HG03565 (cell line): ENCODE measurements at regions not wholly inside any gene's neighbourhood (a gene's known extent, or its start where the extent isn't known, plus 50 kb on each side); places are given as distances from the start of the nearest gene placed in this dataset.

ENCODE experiments used
- ATAC-seq: cut with Tn5 transposase; IDR thresholded peaks from one replicate; pipeline ENCODE4 v1.9.1; 2021; ENCODE audit warnings: mild to moderate bottlenecking, moderate library complexity; ENCODE audit not compliant: unreplicated experiment

DNA sequence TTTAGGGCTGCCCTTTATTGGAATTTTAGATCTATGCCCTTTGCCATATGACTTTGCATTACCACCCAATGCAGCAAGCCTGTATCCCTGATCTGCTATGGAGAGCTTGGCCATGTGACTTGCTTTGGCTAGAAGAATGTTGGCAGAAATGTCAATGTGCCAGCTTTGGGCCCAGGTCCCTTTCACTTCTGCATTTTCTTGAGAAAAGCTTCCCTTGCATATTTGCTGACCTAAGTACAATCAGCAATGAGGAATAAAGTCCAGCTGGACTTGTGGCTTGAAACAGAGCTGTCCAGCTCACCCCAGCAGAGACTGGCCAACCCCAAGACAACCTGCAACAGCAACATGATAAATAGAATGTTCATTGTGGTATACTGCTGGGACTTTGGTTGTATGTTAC, 135.9 kb downstream of the PAH start:
- ATAC-seq = no peak

GRCh38 chr12:102776041-102776440, 141.0 kb downstream of the PAH start:
- no peak for ATAC-seq

GRCh38 chr12:102769323-102769916, 147.6 kb downstream of the PAH start:
- ATAC-seq = no peak

- no peak for ATAC-seq
Observed at GRCh38 chr12:102766961-102767360, 150.1 kb downstream of the PAH start.

GRCh38 chr12:102765736-102766135, 151.3 kb downstream of the PAH start:
- ATAC-seq = no peak

GRCh38 chr12:102763471-102763870, 153.6 kb downstream of the PAH start:
- ATAC-seq = no peak

DNA sequence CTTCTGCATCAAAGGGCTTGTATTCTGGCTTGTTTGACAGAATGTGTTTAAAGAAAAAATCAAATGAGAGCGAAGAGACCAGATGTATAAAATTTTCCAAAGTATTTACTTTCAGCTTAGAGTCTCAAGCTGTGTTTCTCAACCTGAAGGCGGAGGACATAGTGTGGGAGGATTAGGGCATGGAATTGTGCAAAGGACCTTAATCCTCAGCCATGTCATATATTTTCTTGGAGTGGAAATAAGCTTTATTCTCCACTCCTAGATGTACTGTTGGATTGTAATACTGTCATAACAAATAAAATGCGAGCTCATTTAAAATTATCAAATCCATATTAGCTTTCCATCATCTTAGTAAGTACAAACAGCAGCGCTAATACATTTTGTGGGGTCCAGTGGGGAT, 154.0 kb downstream of the PAH start:
- ATAC-seq = no peak

- ATAC-seq = no peak
Observed at GRCh38 chr12:102760322-102760721, 156.7 kb downstream of the PAH start.

DNA sequence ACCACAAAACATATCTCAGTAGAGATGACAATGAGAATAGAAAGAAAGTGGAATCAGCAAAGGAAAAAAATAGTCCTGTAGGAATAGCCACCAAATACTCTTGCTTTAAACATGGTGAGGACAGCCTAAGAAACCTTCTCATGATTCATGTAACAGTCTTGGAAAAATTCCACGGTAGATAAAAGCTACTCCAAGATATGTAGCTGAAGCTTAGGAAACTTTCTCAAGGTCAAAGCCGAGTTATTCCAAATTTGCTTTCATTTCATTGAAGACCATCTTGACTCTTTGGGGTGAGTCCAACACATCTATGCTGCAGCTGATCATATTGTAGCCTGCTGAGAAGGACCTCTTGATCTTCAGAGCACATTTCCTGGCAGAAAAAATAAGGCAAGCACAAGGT, 157.6 kb downstream of the PAH start:
- no peak for ATAC-seq

- ATAC-seq = no peak
Observed at GRCh38 chr12:102757882-102758226, 159.2 kb downstream of the PAH start.

DNA sequence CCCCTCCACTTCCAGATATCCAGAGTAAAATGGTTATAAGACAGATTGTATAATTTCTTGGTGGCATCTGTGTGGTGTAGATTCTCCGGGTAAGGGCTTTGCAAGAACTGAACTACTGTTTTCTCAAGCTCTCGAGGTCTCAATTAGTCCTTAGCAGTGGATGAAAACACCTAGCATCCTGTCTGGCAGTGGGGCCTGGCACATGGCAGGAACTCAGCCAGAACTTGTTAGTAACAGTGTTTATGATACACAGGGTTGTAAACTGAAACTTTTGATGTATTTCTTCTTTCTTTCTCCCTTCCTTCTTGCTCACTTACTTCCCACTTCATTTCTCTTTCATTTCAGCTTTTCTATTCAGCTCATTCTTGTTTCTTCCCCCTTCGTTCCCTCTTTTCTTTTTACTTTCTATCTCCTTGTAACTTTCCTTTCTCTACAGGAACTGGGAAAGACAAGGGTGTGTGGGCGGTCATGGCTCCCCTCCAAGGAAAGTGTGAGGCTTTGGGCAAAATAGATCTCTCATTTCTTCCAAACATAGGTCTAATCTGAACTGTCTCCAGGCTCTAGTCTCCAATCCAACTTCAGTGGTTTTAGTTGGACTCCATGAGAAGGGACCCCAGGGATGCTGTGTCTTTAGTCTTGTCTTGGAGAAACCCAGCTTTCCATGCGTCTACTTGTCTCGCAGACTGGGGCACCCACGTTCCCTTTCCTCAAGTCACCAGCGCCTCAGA, 159.7 kb downstream of the PAH start:
- no peak for ATAC-seq

DNA sequence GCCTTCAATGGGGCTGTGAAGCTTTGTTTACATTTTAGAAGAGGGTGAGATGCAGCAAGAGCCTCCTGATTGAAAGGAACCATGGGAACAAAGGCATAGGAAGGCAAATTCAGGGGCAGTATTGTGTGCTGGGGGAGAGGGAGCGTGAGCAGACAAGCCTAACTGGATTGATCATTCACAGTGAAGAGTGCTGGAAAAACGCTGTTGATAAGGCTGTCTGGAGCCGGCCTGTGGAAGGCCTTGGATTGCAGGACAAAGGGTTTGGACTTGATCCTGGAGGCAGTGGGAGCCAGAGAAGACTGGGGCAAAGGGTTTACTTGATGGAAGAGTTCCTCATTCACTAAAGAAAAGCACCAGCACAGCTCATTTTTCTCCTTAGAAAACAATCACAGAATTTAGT, 160.5 kb downstream of the PAH start:
- no peak for ATAC-seq

DNA sequence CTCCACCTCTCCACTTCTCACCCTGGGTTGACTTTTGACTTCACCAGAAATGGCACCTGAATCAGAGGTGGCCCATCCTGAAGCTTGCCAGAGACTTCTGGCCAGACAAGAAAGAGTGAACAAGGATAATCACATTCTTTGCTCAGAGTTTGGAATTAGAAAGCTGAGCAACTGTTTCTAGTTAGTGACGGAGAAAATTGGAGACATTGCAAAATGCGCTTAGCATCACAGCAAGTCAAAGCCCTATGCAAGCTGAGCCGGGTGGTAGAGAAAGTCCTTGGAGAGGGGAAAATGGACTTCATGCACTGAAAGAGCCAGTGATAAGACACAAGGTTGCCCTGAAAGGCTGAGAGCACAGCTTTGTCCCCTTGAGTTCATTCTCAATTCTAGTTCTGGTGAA, 161.8 kb downstream of the PAH start:
- ATAC-seq = no peak

GRCh38 chr12:102753802-102754201, 163.2 kb downstream of the PAH start:
- ATAC-seq = no peak

- no peak for ATAC-seq
Observed at GRCh38 chr12:102748704-102749103, 168.3 kb downstream of the PAH start.

DNA sequence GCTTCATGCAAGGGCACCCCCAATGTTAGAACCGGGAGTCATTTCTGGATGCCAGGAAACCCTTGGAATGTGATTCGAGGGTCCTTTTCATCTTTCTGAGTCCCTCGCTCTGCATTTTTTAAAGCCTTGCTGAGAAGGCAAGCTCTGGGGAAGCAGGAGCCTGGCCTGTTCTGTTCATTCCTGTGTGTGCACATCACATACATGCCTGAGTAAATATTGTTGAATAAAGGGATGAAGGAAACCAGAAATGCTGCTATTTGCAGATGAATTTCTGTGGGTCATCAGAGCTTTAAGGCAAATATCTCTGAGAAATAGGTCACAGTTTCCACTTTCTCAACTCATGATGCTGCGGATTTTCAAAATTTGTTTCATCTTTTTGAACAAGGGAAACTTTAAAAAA, 170.1 kb downstream of the PAH start:
- ATAC-seq = no peak

DNA sequence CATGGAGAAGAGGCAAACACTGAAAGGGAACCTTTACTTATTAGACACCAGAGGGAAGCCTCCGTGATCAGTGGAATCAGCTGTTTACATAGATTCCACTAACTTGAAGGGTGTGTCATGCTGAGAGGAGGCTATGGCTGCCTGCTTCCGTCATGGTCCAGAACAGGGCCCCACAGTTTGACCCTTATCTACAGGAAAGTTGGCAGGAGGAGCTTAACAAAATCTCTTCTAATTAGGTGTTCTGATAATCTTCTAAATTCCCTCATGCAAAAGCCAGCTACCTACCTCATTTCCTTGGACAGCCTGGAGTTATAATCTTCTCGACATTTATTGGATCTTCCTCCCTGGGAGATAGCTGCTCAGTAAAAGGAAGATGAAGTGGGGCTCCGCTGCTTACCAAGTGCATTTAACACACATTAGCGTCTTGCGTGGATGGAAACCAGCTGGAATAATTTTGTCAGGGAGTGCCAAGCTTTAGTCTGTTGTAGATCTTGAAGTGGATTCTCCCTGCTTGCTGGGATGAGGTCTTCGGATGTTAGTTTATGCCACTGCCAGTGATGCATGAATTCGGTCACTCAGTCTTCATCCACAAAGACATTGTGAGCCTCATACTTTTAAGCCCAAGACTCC, 171.0 kb downstream of the PAH start:
- ATAC-seq = no peak

- ATAC-seq = no peak
Observed at GRCh38 chr12:102741196-102741595, 175.8 kb downstream of the PAH start.

GRCh38 chr12:102740141-102740955, 176.7 kb downstream of the PAH start:
- no peak for ATAC-seq

DNA sequence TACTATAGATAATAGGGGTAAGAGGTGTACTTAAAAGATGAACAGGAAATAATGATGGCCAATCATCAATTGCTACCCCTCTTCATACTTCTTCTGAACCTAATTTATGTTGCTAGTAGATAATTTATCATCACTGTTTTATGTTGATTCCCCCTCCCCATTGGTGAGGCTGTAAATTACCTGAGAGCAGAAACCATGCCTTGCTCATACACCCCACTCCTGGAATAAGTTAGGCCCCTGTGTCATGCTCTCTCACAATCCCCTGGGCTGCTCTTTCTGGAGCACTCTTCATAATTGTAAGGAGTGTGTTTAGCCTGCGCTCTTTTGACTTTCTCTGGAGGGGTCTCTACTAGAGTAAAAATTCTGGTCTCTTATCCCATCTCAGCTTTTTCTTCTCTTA, 180.7 kb downstream of the PAH start:
- no peak for ATAC-seq

DNA sequence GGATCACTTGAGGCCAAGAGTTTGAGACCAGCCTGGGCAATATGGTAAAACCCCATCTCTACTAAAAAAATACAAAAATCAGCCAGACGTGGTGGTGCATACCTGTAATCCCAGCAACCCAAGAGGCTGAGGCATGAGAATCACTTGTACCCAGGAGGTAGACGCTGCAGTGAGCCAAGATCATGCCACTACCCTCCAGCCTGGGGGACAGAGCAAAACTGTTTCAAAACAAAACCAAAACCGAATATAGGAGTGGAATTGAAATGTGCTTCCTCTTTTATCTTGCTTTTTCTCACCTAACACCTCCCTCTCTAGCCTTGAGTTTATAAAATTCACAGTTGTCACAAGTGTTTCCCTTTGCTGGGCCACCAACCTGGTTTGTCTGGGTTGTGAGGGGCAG, 181.9 kb downstream of the PAH start:
- ATAC-seq = peak; percentile 90

DNA sequence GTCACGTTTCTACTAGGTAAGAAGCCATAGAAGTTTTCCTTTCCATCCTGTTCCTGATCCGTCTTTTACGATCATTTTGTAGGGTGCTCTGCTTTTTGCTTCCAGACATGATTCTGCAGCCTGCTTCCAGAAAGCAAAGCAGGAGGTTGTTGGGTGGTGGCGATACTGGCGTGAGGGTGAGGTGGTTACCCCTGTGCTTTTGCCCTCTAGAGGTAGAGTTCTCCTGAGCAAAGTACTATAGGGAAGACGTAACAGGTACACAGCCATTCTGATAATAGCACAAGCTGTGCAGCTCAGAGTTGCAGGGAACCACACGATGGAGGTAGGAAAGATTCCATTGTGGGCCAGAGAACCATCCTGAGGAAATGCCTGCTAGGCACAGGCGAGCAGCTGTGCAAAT, 186.0 kb downstream of the PAH start:
- no peak for ATAC-seq
